Spleen (tissue), 7 donors: ENCODE measurements at regions not wholly inside any gene's neighbourhood (a gene's known extent, or its start where the extent isn't known, plus 50 kb on each side); places are given as distances from the start of the nearest gene placed in this dataset.

ENCODE experiments used
- CTCF ChIP-seq, 11 experiments: fragments of 200-600 bp in 7 of 11; fragments of 450-650 bp in 4 of 11; sonication (generic) in 4 of 11; IDR thresholded peaks in 8 of 11; conservative IDR thresholded peaks in 3 of 11; 1 replicate in 7 of 11; 2 replicates in 4 of 11; pipeline versions ENCODE4 v1.4.0 to v1.8.0; 2016 to 2021; ENCODE audit warnings: antibody characterized with exemption in 11 of 11, inconsistent platforms in 4 of 11, mild to moderate bottlenecking in 1 of 11
- POLR2A ChIP-seq, 3 donors: fragments of 450-650 bp; IDR thresholded peaks; one replicate each; pipeline ENCODE4 v1.5.1; 2017; ENCODE audit warnings: antibody characterized with exemption in 3 of 3, mild to moderate bottlenecking in 1 of 3
- donor health status: DM: no; HTN: no; CAD: no; lungs with moderate emphysema.
- donor health status: DM: no; HTN: no; CAD: no.
- donor health status: DM: no; HTN: no; CAD: no.

GRCh38 chr14:85447883-85448282, 82.1 kb upstream of the FLRT2 start:
- TF ChIP-seq CTCF (IDR thresholded peaks at IDR 0.05 in 8 of 11, conservative IDR thresholded peaks at IDR 0.05 in 3 of 11) (no peak), POLR2A (IDR thresholded peaks at IDR 0.05) (no peak)
